ENCODE measurements at regions not wholly inside any gene's neighbourhood (a gene's known extent, or its start where the extent isn't known, plus 50 kb on each side); places are given as distances from the start of the nearest gene placed in this dataset.

DNA sequence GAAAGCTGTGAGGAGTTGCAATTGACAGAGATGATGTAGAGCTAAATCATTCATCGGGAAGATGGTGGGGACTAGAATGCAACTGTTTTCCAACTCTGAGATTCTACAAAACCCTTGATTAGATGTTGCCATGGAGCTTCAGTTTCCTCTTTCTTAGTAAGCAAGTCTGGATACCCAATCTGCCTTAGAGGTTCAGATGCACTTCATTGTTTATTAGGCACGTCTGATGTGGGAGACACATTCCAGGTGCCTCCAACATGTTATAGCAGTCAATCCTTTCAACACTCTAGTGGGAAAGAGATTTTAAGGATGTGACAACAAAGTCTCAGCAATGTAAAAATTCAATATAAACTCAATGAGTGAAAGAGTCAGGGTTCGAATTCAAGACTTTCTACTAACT lies 291.3 kb upstream of the PHYHIPL start:
- Histone ChIP-seq H2AFZ (ENCODE audit: low read depth, low read length) (no peak overlapping the region), H3K4me2 (ENCODE audit: low read length) (no peak overlapping the region), H3K4me1 (ENCODE audit: low read length) (no peaks in the 10 kb centered on the region), H3K36me3 (replicated peaks; ENCODE audit: low read depth, low read length) (no peaks in the 10 kb centered on the region), H3K9ac (ENCODE audit: low read length) (no peak overlapping the region), H3K27me3 (ENCODE audit: low read depth, low read length) (no peaks in the 10 kb centered on the region), H3K9me3 (ENCODE audit: insufficient read depth, low read length) (no peaks in the 10 kb centered on the region), H3K4me3 (ENCODE audit: low read length) (no peak overlapping the region), H4K20me1 (ENCODE audit: insufficient read depth, low read length) (no peaks in the 10 kb centered on the region), H3K27ac (ENCODE audit: low read length) (no peak overlapping the region), H3K79me2 (ENCODE audit: low read length) (no peaks in the 10 kb centered on the region)
- TF ChIP-seq, protein P1, sequence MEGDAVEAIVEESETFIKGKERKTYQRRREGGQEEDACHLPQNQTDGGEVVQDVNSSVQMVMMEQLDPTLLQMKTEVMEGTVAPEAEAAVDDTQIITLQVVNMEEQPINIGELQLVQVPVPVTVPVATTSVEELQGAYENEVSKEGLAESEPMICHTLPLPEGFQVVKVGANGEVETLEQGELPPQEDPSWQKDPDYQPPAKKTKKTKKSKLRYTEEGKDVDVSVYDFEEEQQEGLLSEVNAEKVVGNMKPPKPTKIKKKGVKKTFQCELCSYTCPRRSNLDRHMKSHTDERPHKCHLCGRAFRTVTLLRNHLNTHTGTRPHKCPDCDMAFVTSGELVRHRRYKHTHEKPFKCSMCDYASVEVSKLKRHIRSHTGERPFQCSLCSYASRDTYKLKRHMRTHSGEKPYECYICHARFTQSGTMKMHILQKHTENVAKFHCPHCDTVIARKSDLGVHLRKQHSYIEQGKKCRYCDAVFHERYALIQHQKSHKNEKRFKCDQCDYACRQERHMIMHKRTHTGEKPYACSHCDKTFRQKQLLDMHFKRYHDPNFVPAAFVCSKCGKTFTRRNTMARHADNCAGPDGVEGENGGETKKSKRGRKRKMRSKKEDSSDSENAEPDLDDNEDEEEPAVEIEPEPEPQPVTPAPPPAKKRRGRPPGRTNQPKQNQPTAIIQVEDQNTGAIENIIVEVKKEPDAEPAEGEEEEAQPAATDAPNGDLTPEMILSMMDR (IDR thresholded peaks at IDR 0.05; ENCODE audit: low read depth, low read length), result no peak

DNA sequence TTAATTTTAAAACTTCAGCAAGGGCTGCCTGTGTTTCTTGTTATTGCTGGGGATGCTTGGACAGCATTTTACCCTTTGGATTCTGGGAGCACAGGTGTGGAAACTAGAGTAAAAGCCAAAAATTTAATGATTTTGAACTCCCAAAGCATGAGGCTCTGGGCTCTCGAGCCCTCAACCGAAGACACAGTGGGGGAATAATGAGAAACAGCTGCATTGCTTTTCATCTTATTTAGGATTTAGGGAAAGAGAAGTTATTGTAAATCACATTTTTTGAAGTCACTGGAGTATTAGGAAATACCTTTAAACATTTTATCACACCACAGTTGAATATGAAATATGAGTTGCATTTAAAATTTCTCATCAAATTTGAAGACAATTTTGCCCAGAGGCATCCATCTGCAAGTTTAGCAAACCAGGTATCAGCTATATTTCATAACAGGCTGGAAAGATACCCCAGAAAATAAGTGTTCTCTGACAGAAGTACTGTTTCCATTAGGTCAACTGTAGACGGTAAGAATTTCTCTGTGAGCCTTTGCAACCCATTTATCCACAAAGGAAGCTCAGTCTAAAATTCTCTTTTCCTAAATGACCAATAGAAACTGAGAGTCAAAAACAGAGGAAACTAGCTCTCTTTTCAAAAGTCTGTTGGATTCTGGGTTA lies 290.6 kb upstream of the PHYHIPL start:
- no peaks in the 10 kb centered on the region for H3K4me1 ChIP-seq (ENCODE audit: low read length)
- H3K36me3 ChIP-seq (replicated peaks; ENCODE audit: low read depth, low read length), result no peaks in the 10 kb centered on the region
- H3K9ac ChIP-seq (ENCODE audit: low read length), result no peak overlapping the region
- no peaks in the 10 kb centered on the region for H3K9me3 ChIP-seq (ENCODE audit: insufficient read depth, low read length)
- no peaks in the 10 kb centered on the region for H4K20me1 ChIP-seq (ENCODE audit: insufficient read depth, low read length)
- H3K79me2 ChIP-seq (ENCODE audit: low read length), result no peaks in the 10 kb centered on the region
- H3K27ac ChIP-seq (ENCODE audit: low read length), result no peak overlapping the region
- no peak overlapping the region for H2AFZ ChIP-seq (ENCODE audit: low read depth, low read length)
- H3K4me3 ChIP-seq (ENCODE audit: low read length), result no peak overlapping the region
- TF ChIP-seq, protein P1 (IDR thresholded peaks at IDR 0.05; ENCODE audit: low read depth, low read length), result no peak
- no peak for TF ChIP-seq EZH2phosphoT487 (IDR thresholded peaks at IDR 0.05; ENCODE audit: low read depth)
- no peaks in the 10 kb centered on the region for H3K27me3 ChIP-seq (ENCODE audit: low read depth, low read length)
- H3K4me2 ChIP-seq (ENCODE audit: low read length), result no peak overlapping the region

DNA sequence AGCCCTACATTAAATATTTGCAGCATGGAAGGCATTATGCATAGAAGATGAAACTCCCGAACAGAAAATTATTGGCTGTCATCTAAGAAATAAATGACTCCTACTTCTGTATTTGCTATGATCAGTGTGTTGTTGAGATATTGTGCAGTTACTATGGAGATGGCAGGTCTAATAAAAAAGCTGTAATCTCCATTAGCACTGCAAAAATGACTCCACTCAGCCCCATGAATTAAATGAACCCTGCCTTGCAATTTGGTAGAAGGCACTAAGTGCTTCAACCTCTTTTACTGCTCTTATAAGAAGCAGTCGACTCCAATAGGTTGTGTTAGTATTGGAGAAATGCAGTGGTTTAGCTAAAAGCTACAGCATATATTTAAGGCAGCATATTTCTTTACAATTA lies 290.0 kb upstream of the PHYHIPL start:
- Histone ChIP-seq H3K9ac (ENCODE audit: low read length) (no peak overlapping the region), H2AFZ (ENCODE audit: low read depth, low read length) (no peak overlapping the region)
- TF ChIP-seq EZH2phosphoT487 (IDR thresholded peaks at IDR 0.05; ENCODE audit: low read depth), result no peak
- TF ChIP-seq, protein P1 (IDR thresholded peaks at IDR 0.05; ENCODE audit: low read depth, low read length), result no peak

DNA sequence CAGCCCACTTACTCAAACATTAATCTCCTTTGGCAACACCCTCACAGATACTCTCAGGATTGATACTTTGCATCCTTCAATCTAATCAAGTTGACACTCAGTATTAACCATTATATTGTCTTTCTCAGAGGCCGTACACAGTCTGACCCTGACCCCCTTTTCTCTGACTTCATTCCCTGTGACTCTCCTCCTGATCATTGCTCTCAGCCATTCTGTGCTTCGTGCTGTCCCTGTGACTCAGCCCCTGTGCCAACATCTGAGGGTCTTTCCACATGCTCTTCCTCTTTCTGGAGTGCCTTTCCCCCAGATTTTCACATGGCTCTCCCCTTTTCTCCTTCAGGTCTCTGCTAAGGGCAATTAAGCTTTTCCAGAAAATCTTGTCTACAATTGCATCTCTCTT lies 289.0 kb upstream of the PHYHIPL start:
- no peak overlapping the region for H3K4me3 ChIP-seq (ENCODE audit: low read length)

More for the DNA sequence above, 290.0 kb upstream of the PHYHIPL start:
- Histone ChIP-seq H3K9me3 (ENCODE audit: insufficient read depth, low read length) (no peaks in the 10 kb centered on the region), H3K27ac (ENCODE audit: low read length) (no peak overlapping the region), H3K36me3 (replicated peaks; ENCODE audit: low read depth, low read length) (no peaks in the 10 kb centered on the region), H3K4me2 (ENCODE audit: low read length) (no peak overlapping the region), H3K4me3 (ENCODE audit: low read length) (no peak overlapping the region), H3K27me3 (ENCODE audit: low read depth, low read length) (no peaks in the 10 kb centered on the region), H3K79me2 (ENCODE audit: low read length) (no peaks in the 10 kb centered on the region), H4K20me1 (ENCODE audit: insufficient read depth, low read length) (no peaks in the 10 kb centered on the region), H3K4me1 (ENCODE audit: low read length) (no peaks in the 10 kb centered on the region)

More for the DNA sequence above, 289.0 kb upstream of the PHYHIPL start:
- no peaks in the 10 kb centered on the region for H3K9me3 ChIP-seq (ENCODE audit: insufficient read depth, low read length)
- no peak overlapping the region for H2AFZ ChIP-seq (ENCODE audit: low read depth, low read length)
- H3K4me2 ChIP-seq (ENCODE audit: low read length), result no peak overlapping the region
- H3K27ac ChIP-seq (ENCODE audit: low read length), result no peak overlapping the region
- TF ChIP-seq, protein P1 (IDR thresholded peaks at IDR 0.05; ENCODE audit: low read depth, low read length), result no peak
- TF ChIP-seq EZH2phosphoT487 (IDR thresholded peaks at IDR 0.05; ENCODE audit: low read depth), result no peak
- no peaks in the 10 kb centered on the region for H3K27me3 ChIP-seq (ENCODE audit: low read depth, low read length)
- no peaks in the 10 kb centered on the region for H3K4me1 ChIP-seq (ENCODE audit: low read length)
- no peaks in the 10 kb centered on the region for H3K79me2 ChIP-seq (ENCODE audit: low read length)
- no peaks in the 10 kb centered on the region for H4K20me1 ChIP-seq (ENCODE audit: insufficient read depth, low read length)
- no peak overlapping the region for H3K9ac ChIP-seq (ENCODE audit: low read length)
- no peaks in the 10 kb centered on the region for H3K36me3 ChIP-seq (replicated peaks; ENCODE audit: low read depth, low read length)

All from OCI-LY3 (cell line).